ENCODE measurements at regions not wholly inside any gene's neighbourhood (a gene's known extent, or its start where the extent isn't known, plus 50 kb on each side); places are given as distances from the start of the nearest gene placed in this dataset.
A peak's percentile ranks its signal among the peaks of the same experiment; 100 is the strongest.

DNA sequence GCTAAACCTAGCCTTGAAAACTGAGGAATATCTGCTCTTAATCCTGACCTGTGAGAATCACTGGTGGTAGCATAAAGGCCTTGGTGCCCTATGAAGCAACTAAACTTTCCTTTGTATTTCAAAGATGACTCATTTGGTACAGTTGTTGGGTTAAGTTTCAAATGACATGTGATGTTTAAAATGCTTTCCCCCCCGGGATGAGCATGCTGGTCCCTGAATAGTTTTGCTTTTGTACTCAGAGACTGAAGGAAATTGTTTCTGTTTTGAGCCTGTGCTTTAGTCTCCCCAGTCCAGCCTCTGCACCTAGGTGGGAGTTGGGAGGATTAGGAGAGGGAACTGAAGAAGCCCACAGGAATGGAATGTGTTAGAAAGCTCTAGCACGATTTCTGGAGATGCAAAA lies 258.9 kb upstream of the NPY start:
- H3K4ac ChIP-seq (ENCODE audit: low read depth, low read length): no peak overlapping the region
- no peak overlapping the region for H3K9ac ChIP-seq (ENCODE audit: low read length)
- no peak overlapping the region for H3K14ac ChIP-seq (ENCODE audit: low read length)
- H3K79me1 ChIP-seq (ENCODE audit: low read length): no peaks in the 10 kb centered on the region
- H2BK5ac ChIP-seq (ENCODE audit: low read depth, low read length, poor library complexity): no peak overlapping the region
- no peak overlapping the region for H4K12ac ChIP-seq (ENCODE audit: low read depth, low read length)
- DNase-seq: no peak
- H3K4me3 ChIP-seq (ENCODE audit: low read depth, low read length): no peak overlapping the region
- peaks cover 0 to 4% of the 10 kb centered on the region in 2 experiments for H3K4me1 ChIP-seq (ENCODE audit: control insufficient read depth in 1 of 2, insufficient read depth in 2 of 2, low read length in 2 of 2)
- no peak overlapping the region for H2BK12ac ChIP-seq (ENCODE audit: low read length)
- H2BK120ac ChIP-seq (ENCODE audit: insufficient read depth, low read length, poor library complexity): no peak overlapping the region
- H3K79me2 ChIP-seq (ENCODE audit: control insufficient read depth, insufficient read depth, low read length, poor library complexity): no peaks in the 10 kb centered on the region
- peak overlapping the region; percentile 6 for H3K4me2 ChIP-seq (ENCODE audit: low read length)
- H3K36me3 ChIP-seq (ENCODE audit: control insufficient read depth in 1 of 2, insufficient read depth in 2 of 2, low read length in 2 of 2): no peaks in the 10 kb centered on the region
- no peak overlapping the region for H2AK5ac ChIP-seq (ENCODE audit: low read length)
- H3K18ac ChIP-seq (ENCODE audit: low read length): no peak overlapping the region
- WGBS (ENCODE audit: extremely low coverage, insufficient coverage, insufficient read length): no CpG with 5 or more reads among the region's 2 CpGs
- no peak overlapping the region for H2AFZ ChIP-seq (ENCODE audit: insufficient read depth, low read length, poor library complexity)
- no peak overlapping the region for H4K8ac ChIP-seq (ENCODE audit: low read depth, low read length)
- peaks cover 2% of the 10 kb centered on the region for H3K9me3 ChIP-seq (ENCODE audit: insufficient read depth, low read depth, low read length)
- no peaks in the 10 kb centered on the region for H3K27me3 ChIP-seq (ENCODE audit: insufficient read depth, low read length)
- H3K27ac ChIP-seq (ENCODE audit: low read depth, low read length): no peak overlapping the region
- H3K23ac ChIP-seq (ENCODE audit: low read length): no peak overlapping the region
- no peak overlapping the region for H4K91ac ChIP-seq (ENCODE audit: low read depth, low read length)

DNA sequence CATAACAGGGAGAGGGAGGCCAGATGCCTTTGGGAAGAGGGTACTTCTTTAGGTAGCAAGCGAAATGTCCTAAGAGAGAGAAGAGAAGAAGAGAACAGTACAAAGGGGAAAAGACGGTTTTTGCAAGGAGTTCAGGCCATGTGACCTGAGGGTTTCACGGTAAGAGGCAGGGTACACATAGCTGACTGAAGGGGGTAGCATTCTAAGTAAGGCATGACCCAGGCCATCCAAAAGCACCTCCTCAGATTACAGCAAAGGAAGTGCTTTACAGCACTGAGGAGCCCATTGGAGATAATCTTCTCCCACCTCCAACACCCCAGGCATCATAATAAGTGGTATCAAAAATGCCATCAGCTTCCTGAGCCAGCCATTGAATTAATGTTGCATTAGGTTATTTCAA lies 258.2 kb upstream of the NPY start:
- Histone ChIP-seq H4K12ac (ENCODE audit: low read depth, low read length) (no peak overlapping the region), H3K14ac (ENCODE audit: low read length) (no peak overlapping the region), H2BK5ac (ENCODE audit: low read depth, low read length, poor library complexity) (no peak overlapping the region), H2AK5ac (ENCODE audit: low read length) (no peak overlapping the region), H3K18ac (ENCODE audit: low read length) (no peak overlapping the region), H3K36me3 (ENCODE audit: control insufficient read depth in 1 of 2, insufficient read depth in 2 of 2, low read length in 2 of 2) (no peaks in the 10 kb centered on the region), H2BK120ac (ENCODE audit: insufficient read depth, low read length, poor library complexity) (no peak overlapping the region), H3K4me3 (ENCODE audit: low read depth, low read length) (no peak overlapping the region), H2BK12ac (ENCODE audit: low read length) (no peak overlapping the region), H3K27me3 (ENCODE audit: insufficient read depth, low read length) (no peaks in the 10 kb centered on the region), H3K79me2 (ENCODE audit: control insufficient read depth, insufficient read depth, low read length, poor library complexity) (no peaks in the 10 kb centered on the region), H3K4me2 (ENCODE audit: low read length) (no peak overlapping the region), H3K4ac (ENCODE audit: low read depth, low read length) (no peak overlapping the region), H3K79me1 (ENCODE audit: low read length) (no peaks in the 10 kb centered on the region), H3K9ac (ENCODE audit: low read length) (no peak overlapping the region), H2AFZ (ENCODE audit: insufficient read depth, low read length, poor library complexity) (no peak overlapping the region), H3K27ac (ENCODE audit: low read depth, low read length) (no peak overlapping the region), H3K23ac (ENCODE audit: low read length) (no peak overlapping the region), H4K91ac (ENCODE audit: low read depth, low read length) (no peak overlapping the region), H3K9me3 (ENCODE audit: insufficient read depth, low read depth, low read length) (peaks cover 2% of the 10 kb centered on the region), H3K4me1 (ENCODE audit: control insufficient read depth in 1 of 2, insufficient read depth in 2 of 2, low read length in 2 of 2) (peaks cover 0 to 4% of the 10 kb centered on the region in 2 experiments), H4K8ac (ENCODE audit: low read depth, low read length) (no peak overlapping the region)
- WGBS (ENCODE audit: extremely low coverage, insufficient coverage, insufficient read length): no CpG with 5 or more reads among the region's 3 CpGs
- no peak for DNase-seq

DNA sequence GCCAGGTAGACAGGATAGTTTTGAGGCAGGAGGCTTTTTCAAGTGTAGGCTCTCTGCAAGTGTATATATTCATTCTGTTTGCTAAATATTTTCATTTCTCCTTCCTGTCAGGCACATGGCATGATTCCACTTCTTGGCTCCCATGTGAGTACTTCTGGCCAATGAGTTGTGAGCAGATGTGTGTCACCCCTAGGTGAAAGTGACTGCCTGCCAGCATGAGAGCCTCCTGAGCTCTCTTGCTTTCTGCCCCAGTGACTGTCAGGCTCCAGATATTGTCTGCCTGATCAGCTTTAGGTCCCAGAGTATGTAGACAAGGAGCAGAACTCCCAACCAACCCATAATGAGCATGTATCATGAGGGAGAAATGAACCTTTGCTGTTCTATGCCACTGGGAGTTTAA lies 257.6 kb upstream of the NPY start:
- Histone ChIP-seq H2BK120ac (ENCODE audit: insufficient read depth, low read length, poor library complexity) (no peak overlapping the region), H3K23ac (ENCODE audit: low read length) (no peak overlapping the region), H4K12ac (ENCODE audit: low read depth, low read length) (no peak overlapping the region), H3K79me1 (ENCODE audit: low read length) (no peaks in the 10 kb centered on the region), H3K4ac (ENCODE audit: low read depth, low read length) (no peak overlapping the region), H3K4me3 (ENCODE audit: low read depth, low read length) (no peak overlapping the region), H2BK12ac (ENCODE audit: low read length) (no peak overlapping the region), H4K91ac (ENCODE audit: low read depth, low read length) (no peak overlapping the region), H3K4me1 (ENCODE audit: control insufficient read depth in 1 of 2, insufficient read depth in 2 of 2, low read length in 2 of 2) (peaks cover 0 to 4% of the 10 kb centered on the region in 2 experiments), H3K9me3 (ENCODE audit: insufficient read depth, low read depth, low read length) (peaks cover 2% of the 10 kb centered on the region), H2AFZ (ENCODE audit: insufficient read depth, low read length, poor library complexity) (no peak overlapping the region), H3K18ac (ENCODE audit: low read length) (no peak overlapping the region), H3K36me3 (ENCODE audit: control insufficient read depth in 1 of 2, insufficient read depth in 2 of 2, low read length in 2 of 2) (no peaks in the 10 kb centered on the region), H2BK5ac (ENCODE audit: low read depth, low read length, poor library complexity) (no peak overlapping the region), H3K27ac (ENCODE audit: low read depth, low read length) (no peak overlapping the region), H3K27me3 (ENCODE audit: insufficient read depth, low read length) (no peaks in the 10 kb centered on the region), H3K14ac (ENCODE audit: low read length) (no peak overlapping the region), H2AK5ac (ENCODE audit: low read length) (no peak overlapping the region), H3K4me2 (ENCODE audit: low read length) (no peak overlapping the region), H4K8ac (ENCODE audit: low read depth, low read length) (no peak overlapping the region), H3K79me2 (ENCODE audit: control insufficient read depth, insufficient read depth, low read length, poor library complexity) (no peaks in the 10 kb centered on the region), H3K9ac (ENCODE audit: low read length) (no peak overlapping the region)
- DNase-seq: no peak

DNA sequence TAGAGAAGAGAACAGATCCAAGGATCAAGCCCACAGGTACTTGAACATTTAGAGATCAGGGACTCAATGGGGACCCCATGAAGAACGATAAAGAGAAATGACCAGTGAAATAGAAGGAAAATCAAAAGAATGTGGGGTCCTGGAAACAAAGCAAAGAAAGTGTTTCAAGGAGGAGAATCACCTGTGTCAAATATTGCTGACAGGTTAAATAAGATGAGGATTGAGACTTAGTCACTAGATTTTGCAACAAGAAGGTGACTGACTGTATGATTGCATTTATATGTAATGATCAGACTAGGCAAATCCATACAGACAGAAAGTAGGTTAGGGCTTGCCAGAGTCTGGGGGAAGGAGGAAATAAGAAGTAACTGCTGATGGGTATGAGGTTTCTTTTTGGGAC lies 254.9 kb upstream of the NPY start:
- no peak overlapping the region for H2BK120ac ChIP-seq (ENCODE audit: insufficient read depth, low read length, poor library complexity)

More for the DNA sequence above, 254.9 kb upstream of the NPY start:
- Histone ChIP-seq H3K27me3 (ENCODE audit: insufficient read depth, low read length) (no peaks in the 10 kb centered on the region), H3K9ac (ENCODE audit: low read length) (no peak overlapping the region), H3K4me1 (ENCODE audit: control insufficient read depth in 1 of 2, insufficient read depth in 2 of 2, low read length in 2 of 2) (peaks cover 0 to 4% of the 10 kb centered on the region in 2 experiments), H3K79me1 (ENCODE audit: low read length) (no peaks in the 10 kb centered on the region), H3K14ac (ENCODE audit: low read length) (no peak overlapping the region), H2AK5ac (ENCODE audit: low read length) (no peak overlapping the region), H3K18ac (ENCODE audit: low read length) (no peak overlapping the region), H4K12ac (ENCODE audit: low read depth, low read length) (no peak overlapping the region), H2AFZ (ENCODE audit: insufficient read depth, low read length, poor library complexity) (no peak overlapping the region), H3K9me3 (ENCODE audit: insufficient read depth, low read depth, low read length) (no peaks in the 10 kb centered on the region), H2BK12ac (ENCODE audit: low read length) (no peak overlapping the region), H3K27ac (ENCODE audit: low read depth, low read length) (no peak overlapping the region), H4K91ac (ENCODE audit: low read depth, low read length) (no peak overlapping the region), H3K4me3 (ENCODE audit: low read depth, low read length) (no peak overlapping the region), H4K8ac (ENCODE audit: low read depth, low read length) (no peak overlapping the region), H3K4me2 (ENCODE audit: low read length) (no peak overlapping the region), H3K23ac (ENCODE audit: low read length) (no peak overlapping the region), H2BK5ac (ENCODE audit: low read depth, low read length, poor library complexity) (no peak overlapping the region), H3K36me3 (ENCODE audit: control insufficient read depth in 1 of 2, insufficient read depth in 2 of 2, low read length in 2 of 2) (no peaks in the 10 kb centered on the region), H3K79me2 (ENCODE audit: control insufficient read depth, insufficient read depth, low read length, poor library complexity) (no peaks in the 10 kb centered on the region), H3K4ac (ENCODE audit: low read depth, low read length) (no peak overlapping the region)
- no CpG with 5 or more reads among the region's 1 CpG for WGBS (ENCODE audit: extremely low coverage, insufficient coverage, insufficient read length)
- DNase-seq: no peak
